KMS-11 (cell line): ENCODE measurements at regions not wholly inside any gene's neighbourhood (a gene's known extent, or its start where the extent isn't known, plus 50 kb on each side); places are given as distances from the start of the nearest gene placed in this dataset.
"Not testable (repeated sequence)": the region's sequence is repeated elsewhere in the genome, so short reads cannot be mapped to it uniquely, and the experiment has no call there.

Experiments
- H2AFZ ChIP-seq: fragments of 200-600 bp; sonication (generic); 2 replicates; pipeline ENCODE4 v1.6.1; 2016; ENCODE audit warnings: antibody characterized with exemption, mixed run types, low read depth
- H3K27ac ChIP-seq: fragments of 200-600 bp; sonication (generic); 2 replicates; pipeline ENCODE4 v1.6.1; 2016; ENCODE audit warnings: mild to moderate bottlenecking, mixed run types
- H3K27me3 ChIP-seq: fragments of 200-600 bp; sonication (generic); 2 replicates; pipeline ENCODE4 v1.6.1; 2017; ENCODE audit warnings: mild to moderate bottlenecking, low read depth, mixed run types, moderate library complexity; ENCODE audit not compliant: insufficient read depth
- H3K36me3 ChIP-seq: fragments of 200-600 bp; sonication (generic); 2 replicates; pipeline ENCODE4 v1.6.1; 2017; ENCODE audit warnings: mild to moderate bottlenecking, mixed run types; ENCODE audit not compliant: insufficient read depth
- H3K4me1 ChIP-seq: fragments of 200-600 bp; sonication (generic); 2 replicates; pipeline ENCODE4 v1.6.1; 2016; ENCODE audit warnings: mild to moderate bottlenecking, low read depth, mixed run types; ENCODE audit not compliant: poor library complexity, severe bottlenecking
- H3K4me2 ChIP-seq: fragments of 200-600 bp; sonication (generic); 2 replicates; pipeline ENCODE4 v1.7.0; 2016; ENCODE audit warnings: mild to moderate bottlenecking, mixed run types
- H3K4me3 ChIP-seq: fragments of 200-600 bp; sonication (generic); IDR thresholded peaks from 2 replicates; pipeline ENCODE4 v1.6.1; 2017; ENCODE audit warnings: low read depth, low read length, mixed read lengths; ENCODE audit not compliant: insufficient read depth
- H3K79me2 ChIP-seq: fragments of 200-600 bp; sonication (generic); 2 replicates; pipeline ENCODE4 v1.6.1; 2016; ENCODE audit warnings: low read depth, mixed run types; ENCODE audit not compliant: insufficient read depth
- H3K9ac ChIP-seq: fragments of 200-600 bp; sonication (generic); 2 replicates; pipeline ENCODE4 v1.6.1; 2016; ENCODE audit warnings: mild to moderate bottlenecking, mixed run types
- H4K20me1 ChIP-seq: fragments of 200-600 bp; sonication (generic); 2 replicates; pipeline ENCODE4 v1.6.1; 2016; ENCODE audit warnings: mild to moderate bottlenecking, mixed run types; ENCODE audit not compliant: insufficient read depth
- CTCF ChIP-seq: fragments of 200-600 bp; sonication (generic); conservative IDR thresholded peaks from 2 replicates; pipeline ENCODE4 v1.6.1; 2017; ENCODE audit warnings: low read depth, mild to moderate bottlenecking, antibody characterized with exemption, low read length, moderate library complexity, mixed read lengths

GRCh38 chr3:177385186-177385585, 187.9 kb upstream of the TBL1XR1 start:
- TF ChIP-seq CTCF: no peak
- Histone ChIP-seq H3K4me2 (no peak overlapping the region), H3K36me3 (no peaks in the 10 kb centered on the region), H3K9ac (no peak overlapping the region), H3K79me2 (no peaks in the 10 kb centered on the region), H4K20me1 (no peaks in the 10 kb centered on the region), H3K27ac (no peak overlapping the region), H3K27me3 (no peaks in the 10 kb centered on the region), H3K4me1 (no peaks in the 10 kb centered on the region), H3K4me3 (no peak overlapping the region), H2AFZ (no peak overlapping the region)

GRCh38 chr3:177385831-177386301, 188.6 kb upstream of the TBL1XR1 start:
- no peak overlapping the region for H3K27ac ChIP-seq
- no peaks in the 10 kb centered on the region for H4K20me1 ChIP-seq
- H3K4me2 ChIP-seq: no peak overlapping the region
- H3K36me3 ChIP-seq: no peaks in the 10 kb centered on the region
- H3K27me3 ChIP-seq: no peaks in the 10 kb centered on the region
- H3K4me3 ChIP-seq: no peak overlapping the region
- TF ChIP-seq CTCF: no peak
- H2AFZ ChIP-seq: no peak overlapping the region
- H3K79me2 ChIP-seq: no peaks in the 10 kb centered on the region
- H3K4me1 ChIP-seq: no peaks in the 10 kb centered on the region
- no peak overlapping the region for H3K9ac ChIP-seq

- Histone ChIP-seq H3K4me1 (no peaks in the 10 kb centered on the region), H2AFZ (no peak overlapping the region), H4K20me1 (no peaks in the 10 kb centered on the region), H3K27me3 (no peaks in the 10 kb centered on the region), H3K9ac (no peak overlapping the region), H3K27ac (no peak overlapping the region), H3K4me2 (no peak overlapping the region), H3K79me2 (no peaks in the 10 kb centered on the region), H3K4me3 (no peak overlapping the region), H3K36me3 (no peaks in the 10 kb centered on the region)
- TF ChIP-seq CTCF: no peak
Observed at GRCh38 chr3:177388209-177388608, 190.9 kb upstream of the TBL1XR1 start.

GRCh38 chr3:177394231-177395024, 197.1 kb upstream of the TBL1XR1 start:
- H3K27ac ChIP-seq, H3K4me2 ChIP-seq, H3K4me3 ChIP-seq, H4K20me1 ChIP-seq, H3K36me3 ChIP-seq, H3K27me3 ChIP-seq, H3K79me2 ChIP-seq, H3K9ac ChIP-seq, H3K4me1 ChIP-seq, H2AFZ ChIP-seq: not testable (repeated sequence)

- H3K9ac ChIP-seq: no peak overlapping the region
- H2AFZ ChIP-seq: no peak overlapping the region
- no peaks in the 10 kb centered on the region for H3K36me3 ChIP-seq
- no peaks in the 10 kb centered on the region for H3K27me3 ChIP-seq
- TF ChIP-seq CTCF: no peak
- no peaks in the 10 kb centered on the region for H4K20me1 ChIP-seq
- no peaks in the 10 kb centered on the region for H3K79me2 ChIP-seq
- no peak overlapping the region for H3K4me3 ChIP-seq
- H3K4me2 ChIP-seq: no peak overlapping the region
- no peak overlapping the region for H3K27ac ChIP-seq
- no peaks in the 10 kb centered on the region for H3K4me1 ChIP-seq
Observed at GRCh38 chr3:177396733-177397132, 199.5 kb upstream of the TBL1XR1 start.
